Lower leg skin (tissue), 4 donors: ENCODE measurements at regions not wholly inside any gene's neighbourhood (a gene's known extent, or its start where the extent isn't known, plus 50 kb on each side); places are given as distances from the start of the nearest gene placed in this dataset.

Experiments used
- DNase-seq, 2 donors: peaks; one replicate each; pipeline ENCODE4 v3.0.0-alpha.2; 2019; ENCODE audit warnings: low spot score in 2 of 2
- H3K4me3 ChIP-seq: fragments of 200-600 bp; sonication (generic); 2 replicates; pipeline ENCODE4 v1.5.1; 2017; ENCODE audit warnings: mild to moderate bottlenecking, low read depth; ENCODE audit not compliant: poor library complexity, severe bottlenecking
- CTCF ChIP-seq, 3 donors: fragments of 450-650 bp; IDR thresholded peaks; one replicate each; pipeline ENCODE4 v1.5.1; 2016; ENCODE audit warnings: antibody characterized with exemption in 3 of 3, mild to moderate bottlenecking in 3 of 3, moderate library complexity in 2 of 3
- POLR2A ChIP-seq, 2 donors: fragments of 450-650 bp; IDR thresholded peaks; one replicate each; pipeline ENCODE4 v1.6.1; 2016 to 2017; ENCODE audit warnings: antibody characterized with exemption in 2 of 2, mild to moderate bottlenecking in 1 of 2, moderate library complexity in 1 of 2
- WGBS, 2 donors: methylation state at CpG; one replicate each; pipeline ENCODE4 v1.1.5; 2018; 5-methylcytosine and 5-hydroxymethylcytosine counted together
- intact Hi-C: fragments of 100-400 bp; cut with DNase I; formaldehyde crosslinking; loops from one replicate; pipeline ENCODE4 v1.15.0; 2023; ENCODE audit warnings: low total_unique reads

DNA sequence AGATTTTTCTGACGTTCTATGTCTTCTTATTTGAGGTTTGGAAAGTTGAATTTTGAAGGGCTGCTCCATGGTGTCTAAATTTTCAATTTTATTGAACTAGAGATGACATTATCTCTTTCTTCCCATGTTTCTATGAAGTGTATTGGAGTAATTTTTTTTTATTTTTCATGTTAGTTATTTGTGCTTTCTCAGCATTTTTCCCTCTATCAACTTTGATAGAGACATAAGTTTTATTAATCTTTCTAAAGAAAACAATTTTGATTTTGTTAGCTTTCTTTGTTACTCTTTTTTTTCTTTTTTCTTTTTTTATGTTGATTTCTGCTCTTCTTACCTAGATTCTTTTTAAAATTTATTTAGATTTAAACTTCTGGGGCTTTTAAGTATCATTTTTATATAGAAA is 1694.8 kb downstream of the PCDH9 start:
- WGBS, 2 donors: 73 to 74% methylated on average over 1 of the region's 1 CpG
- H3K4me3 ChIP-seq: no peak overlapping the region
- no peak for DNase-seq
- TF ChIP-seq POLR2A (IDR thresholded peaks at IDR 0.05) (no peak), CTCF (IDR thresholded peaks at IDR 0.05) (no peak)
- intact Hi-C loops: no loop called here

- intact Hi-C loops: no loop called here
- H3K4me3 ChIP-seq: no peak overlapping the region
- TF ChIP-seq POLR2A (IDR thresholded peaks at IDR 0.05) (no peak), CTCF (IDR thresholded peaks at IDR 0.05) (no peak)
- WGBS, 2 donors: 71 to 77% methylated on average over 4 of the region's 4 CpGs
- no peak for DNase-seq
These were observed 1697.9 kb downstream of the PCDH9 start for GRCh38 chr13:65532231-65532630.

DNA sequence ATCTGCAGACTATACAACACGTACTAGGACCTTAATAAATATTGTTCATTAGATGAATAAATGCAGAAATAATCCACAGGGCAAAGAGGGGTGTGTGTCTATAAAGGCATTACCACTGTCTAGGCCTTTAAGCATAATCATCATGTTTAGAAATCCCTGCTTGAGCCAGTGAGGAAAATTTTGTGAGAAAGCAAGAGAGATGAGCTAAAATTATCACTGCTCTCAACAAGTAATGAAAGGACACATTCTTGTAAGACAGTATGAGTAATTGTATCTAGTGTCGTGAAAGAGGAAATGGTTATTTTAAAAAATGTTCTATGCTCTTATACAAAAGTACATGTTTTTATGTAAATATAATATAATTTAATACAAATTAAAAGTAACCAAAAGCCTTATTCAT is 1699.4 kb downstream of the PCDH9 start:
- intact Hi-C loops: no loop called here
- TF ChIP-seq CTCF (IDR thresholded peaks at IDR 0.05) (no peak), POLR2A (IDR thresholded peaks at IDR 0.05) (no peak)
- no peak for DNase-seq

DNA sequence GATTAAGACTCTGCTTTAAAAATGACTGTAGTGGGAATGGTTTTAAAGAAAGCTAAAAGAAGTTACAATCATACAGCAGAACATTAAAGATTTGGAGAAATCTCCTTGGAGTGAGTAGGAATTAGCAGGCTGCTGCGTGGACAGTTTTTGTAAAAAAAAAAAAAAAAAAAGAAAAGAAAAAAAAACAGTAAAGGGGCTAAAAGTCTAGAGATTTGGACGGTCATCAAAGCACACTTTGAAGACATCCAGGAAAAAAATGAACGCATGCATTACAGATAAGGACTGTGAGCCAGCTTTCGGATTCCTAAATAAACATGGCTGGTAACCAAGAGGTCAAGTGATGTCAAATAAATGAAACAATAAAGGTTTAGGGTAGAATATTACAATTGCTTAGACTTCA is 1700.6 kb downstream of the PCDH9 start:
- TF ChIP-seq POLR2A (IDR thresholded peaks at IDR 0.05): no peak
- TF ChIP-seq CTCF (IDR thresholded peaks at IDR 0.05): no peak
- intact Hi-C loops: no loop called here
- no peak overlapping the region for H3K4me3 ChIP-seq
- no peak for DNase-seq
- 63 to 69% methylated on average over 4 of the region's 4 CpGs for whole genome bisulfite sequencing, 2 donors

More for the DNA sequence above, 1699.4 kb downstream of the PCDH9 start:
- no peak overlapping the region for H3K4me3 ChIP-seq
- 56 to 58% methylated on average over 2 of the region's 2 CpGs for WGBS, 2 donors

DNA sequence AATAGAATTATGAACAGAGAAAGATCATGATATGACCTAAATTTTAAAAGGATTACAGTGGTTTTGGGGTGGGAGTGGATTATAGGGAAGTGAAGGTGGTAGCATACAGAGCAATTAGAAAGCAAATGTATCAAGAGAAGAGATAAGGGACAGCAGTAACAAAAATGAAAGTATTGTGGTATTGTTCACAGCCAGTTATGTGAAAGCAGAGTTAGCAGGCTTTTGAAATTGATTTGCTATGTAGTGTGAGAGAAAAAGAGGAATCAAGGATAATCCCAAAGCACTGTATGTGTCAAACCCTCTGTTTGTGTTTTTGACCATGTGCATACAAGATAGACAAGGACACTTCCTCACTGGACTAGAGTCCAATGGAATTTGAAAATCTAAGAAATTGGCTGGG is 1721.4 kb downstream of the PCDH9 start:
- TF ChIP-seq POLR2A (IDR thresholded peaks at IDR 0.05) (no peak), CTCF (IDR thresholded peaks at IDR 0.05) (no peak)
- DNase-seq: no peak
- intact Hi-C loops: no loop called here
- no peak overlapping the region for H3K4me3 ChIP-seq

DNA sequence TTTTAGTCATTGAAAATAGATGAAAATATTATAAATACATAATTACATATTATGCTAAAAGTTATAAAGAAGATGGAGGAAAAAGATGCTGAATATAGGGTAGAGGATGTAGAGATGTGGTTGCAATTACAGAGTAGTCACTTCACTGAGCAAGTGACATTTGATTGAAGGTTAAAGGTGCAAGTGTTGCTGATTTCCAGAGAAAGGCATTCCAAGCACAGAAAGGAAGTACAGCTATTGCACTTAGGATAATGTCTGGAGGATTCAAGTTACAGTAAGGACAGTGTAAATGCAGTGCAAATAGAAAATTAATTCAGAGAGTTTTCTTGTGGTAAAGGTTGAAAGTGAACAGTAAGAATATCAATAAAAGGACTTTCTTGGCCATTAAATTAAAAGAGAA is 1721.8 kb downstream of the PCDH9 start:
- no peak overlapping the region for H3K4me3 ChIP-seq
- TF ChIP-seq POLR2A (IDR thresholded peaks at IDR 0.05) (no peak), CTCF (IDR thresholded peaks at IDR 0.05) (no peak)
- intact Hi-C loops: no loop called here
- DNase-seq: no peak
